Motor neuron (in vitro differentiated cells): ENCODE measurements at regions not wholly inside any gene's neighbourhood (a gene's known extent, or its start where the extent isn't known, plus 50 kb on each side); places are given as distances from the start of the nearest gene placed in this dataset.
A peak's percentile ranks its signal among the peaks of the same experiment; 100 is the strongest.

Experiments used
- ATAC-seq, 8 experiments: fragments of 200-7000 bp; cut with Tn5 transposase; replicated peaks in 6 of 8; 2 replicates each; pipeline ENCODE4 v1.8.0; 2021; ENCODE audit warnings: mild to moderate bottlenecking in 8 of 8, moderate library complexity in 8 of 8
- H3K27ac ChIP-seq, 2 donors: fragments of 250-450 bp; sonication (Bioruptor Pico); 2 replicates each; pipeline ENCODE4 v1.9.0; 2021; ENCODE audit warnings: antibody characterized with exemption in 2 of 2, mild to moderate bottlenecking in 2 of 2, moderate library complexity in 1 of 2
- H3K4me1 ChIP-seq, 2 donors: fragments of 250-450 bp; sonication (Bioruptor Pico); replicated peaks in 1 of 2; 2 replicates each; pipeline ENCODE4 v1.6.1; 2021; ENCODE audit warnings: antibody characterized with exemption in 2 of 2, mild to moderate bottlenecking in 2 of 2, moderate library complexity in 1 of 2
- H3K4me3 ChIP-seq, 5 donors: fragments of 250-450 bp; sonication (Bioruptor Pico); 2 replicates each; pipeline ENCODE4 v1.9.0; 2021; ENCODE audit warnings: antibody characterized with exemption in 5 of 5, mild to moderate bottlenecking in 5 of 5, moderate library complexity in 4 of 5
- WGBS, 10 experiments: fragments of 450-650 bp; shearing (Covaris generic); methylation state at CpG; one replicate each; pipeline ENCODE4 v1.0.0; 2022; 5-methylcytosine and 5-hydroxymethylcytosine counted together
- in situ Hi-C, 9 experiments: fragments of 400-800 bp; cut with MboI; loops; one replicate each; pipeline ENCODE4 v1.15.0; 2021; ENCODE audit warnings: low sequenced_read_pairs in 9 of 9, low pct_unique_long_range_greater_than_20kb in 2 of 9; ENCODE audit not compliant: unreplicated experiment in 9 of 9

GRCh38 chr1:198809247-198809646 is 170.4 kb downstream of the PTPRC start:
- Histone ChIP-seq H3K4me1 (peaks cover 0 to 2% of the 10 kb centered on the region in 2 donors), H3K4me3 (no peak overlapping the region), H3K27ac (no peak overlapping the region)
- in situ Hi-C loops: no loop called here
- peak in 1 of 8 experiments; percentile 61 for ATAC-seq
- WGBS, 10 experiments: 20 to 100% (median 79%) methylated on average over 1 of the region's 1 CpG; no CpG with 5 or more reads in 2 of the 10 experiments

DNA sequence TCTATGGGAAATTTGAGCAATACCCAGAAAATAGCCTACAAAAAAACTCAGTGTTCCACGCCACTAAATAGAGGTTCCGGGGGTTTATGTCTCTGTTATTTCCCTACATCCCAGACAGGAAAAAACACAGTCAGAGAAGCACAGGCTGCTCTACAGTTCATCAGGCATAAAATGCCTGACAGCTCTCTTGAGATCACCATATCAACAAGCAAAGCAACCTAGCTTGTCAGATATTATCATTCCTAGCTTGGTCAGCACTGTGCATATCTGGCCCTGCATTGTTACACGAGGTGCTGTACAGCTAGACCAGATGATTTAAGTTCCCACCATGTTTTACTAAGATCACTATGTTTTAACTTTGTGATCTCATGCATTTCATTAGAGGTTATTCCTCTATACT is 172.6 kb downstream of the PTPRC start:
- no peak overlapping the region for H3K4me3 ChIP-seq
- 20 to 79% (median 67%) methylated on average over 1 to 3 of the region's 3 CpGs for WGBS, 10 experiments
- ATAC-seq: peak in 6 of 8 experiments; percentile 28 to 94 (median 52)
- no peak overlapping the region for H3K27ac ChIP-seq
- H3K4me1 ChIP-seq: peaks cover 0 to 2% of the 10 kb centered on the region in 2 donors
- in situ Hi-C loops: no loop called here

DNA sequence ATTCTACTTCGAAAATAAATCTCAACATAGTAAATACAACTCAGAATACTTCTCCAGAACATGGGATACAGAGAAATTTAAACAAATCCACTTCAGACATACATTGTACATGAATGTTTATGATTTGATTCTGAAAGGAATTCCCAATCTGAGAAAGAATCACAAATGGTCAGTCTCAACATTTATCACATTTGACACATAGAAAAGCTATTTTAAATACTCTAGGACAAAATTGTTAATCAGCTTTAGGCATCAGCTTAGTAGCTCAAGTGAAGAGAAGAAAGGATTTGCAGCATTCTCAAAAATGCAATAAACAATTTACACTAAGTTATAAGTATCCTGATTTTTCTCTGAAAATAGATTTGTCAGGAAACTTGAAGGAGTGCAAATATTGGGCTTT is 184.8 kb downstream of the PTPRC start:
- H3K4me1 ChIP-seq: no peaks in the 10 kb centered on the region
- in situ Hi-C loops: no loop called here
- no peak overlapping the region for H3K27ac ChIP-seq
- 0 to 76% (median 45%) methylated on average over 1 of the region's 1 CpG; no CpG with 5 or more reads in 1 of the 10 experiments for WGBS, 10 experiments
- no peak for ATAC-seq
- no peak overlapping the region for H3K4me3 ChIP-seq

DNA sequence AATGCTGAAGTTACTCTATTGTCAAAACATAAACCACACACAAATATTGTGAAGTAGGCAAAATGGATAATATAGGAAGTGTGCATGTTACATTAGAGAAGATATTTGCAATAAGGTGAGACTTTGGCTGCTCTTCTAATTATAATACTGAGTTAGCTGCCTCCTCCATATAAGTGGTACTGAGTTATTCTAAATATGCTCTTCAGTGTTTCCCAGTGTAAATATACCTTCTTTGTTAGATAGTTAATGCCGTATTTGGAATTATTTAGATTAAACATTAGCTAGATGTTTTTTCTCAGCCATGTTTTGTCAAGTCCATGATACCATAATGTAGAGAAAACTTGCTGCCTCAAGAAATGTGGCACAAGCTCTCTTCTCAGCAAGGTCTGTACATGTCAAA is 186.4 kb downstream of the PTPRC start:
- WGBS, 10 experiments: 71 to 100% (median 89%) methylated on average over 1 of the region's 1 CpG; no CpG with 5 or more reads in 2 of the 10 experiments
- Histone ChIP-seq H3K4me3 (no peak overlapping the region), H3K4me1 (no peaks in the 10 kb centered on the region), H3K27ac (no peak overlapping the region)
- in situ Hi-C loops: no loop called here
- ATAC-seq: no peak

DNA sequence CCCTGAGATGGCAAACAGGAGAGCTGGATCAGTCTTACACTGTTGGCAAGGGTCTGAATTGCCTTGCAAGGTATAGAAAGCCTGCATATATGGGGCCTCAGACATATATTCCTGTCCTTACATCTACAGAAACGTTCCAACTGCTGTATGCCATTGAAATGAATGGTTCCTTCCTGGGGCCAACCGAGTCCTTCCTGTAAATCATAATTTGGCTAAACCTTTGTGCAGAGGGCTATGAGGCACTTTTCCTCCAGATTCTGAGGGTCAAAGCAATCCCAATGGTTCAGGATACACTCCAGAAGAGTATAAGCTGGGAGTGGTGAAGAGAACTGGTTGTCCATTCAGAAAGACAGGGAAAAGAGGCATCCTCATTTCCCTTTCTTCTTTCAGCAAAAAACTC is 190.5 kb downstream of the PTPRC start:
- Histone ChIP-seq H3K27ac (no peak overlapping the region), H3K4me3 (no peak overlapping the region), H3K4me1 (no peaks in the 10 kb centered on the region)
- in situ Hi-C loops: no loop called here
- no peak for ATAC-seq
- WGBS, 10 experiments: 29 to 94% (median 83%) methylated on average over 1 to 2 of the region's 2 CpGs; no CpG with 5 or more reads in 5 of the 10 experiments

- no peak overlapping the region for H3K27ac ChIP-seq
- no peak overlapping the region for H3K4me3 ChIP-seq
- no peaks in the 10 kb centered on the region for H3K4me1 ChIP-seq
- 60 to 100% (median 81%) methylated on average over 1 of the region's 1 CpG; no CpG with 5 or more reads in 4 of the 10 experiments for WGBS, 10 experiments
- in situ Hi-C loops: no loop called here
- ATAC-seq: peak in 4 of 8 experiments; percentile 41 to 74 (median 50)
These were observed 191.1 kb downstream of the PTPRC start for GRCh38 chr1:198829944-198830343.

- H3K27ac ChIP-seq: no peak overlapping the region
- 71 to 100% (median 92%) methylated on average over 1 to 6 of the region's 6 CpGs; no CpG with 5 or more reads in 4 of the 10 experiments for WGBS, 10 experiments
- no peak overlapping the region for H3K4me3 ChIP-seq
- in situ Hi-C loops: no loop called here
- no peaks in the 10 kb centered on the region for H3K4me1 ChIP-seq
- peak in 3 of 8 experiments; percentile 16 to 43 (median 26) for ATAC-seq
These were observed 191.6 kb downstream of the PTPRC start for GRCh38 chr1:198830412-198830811.

DNA sequence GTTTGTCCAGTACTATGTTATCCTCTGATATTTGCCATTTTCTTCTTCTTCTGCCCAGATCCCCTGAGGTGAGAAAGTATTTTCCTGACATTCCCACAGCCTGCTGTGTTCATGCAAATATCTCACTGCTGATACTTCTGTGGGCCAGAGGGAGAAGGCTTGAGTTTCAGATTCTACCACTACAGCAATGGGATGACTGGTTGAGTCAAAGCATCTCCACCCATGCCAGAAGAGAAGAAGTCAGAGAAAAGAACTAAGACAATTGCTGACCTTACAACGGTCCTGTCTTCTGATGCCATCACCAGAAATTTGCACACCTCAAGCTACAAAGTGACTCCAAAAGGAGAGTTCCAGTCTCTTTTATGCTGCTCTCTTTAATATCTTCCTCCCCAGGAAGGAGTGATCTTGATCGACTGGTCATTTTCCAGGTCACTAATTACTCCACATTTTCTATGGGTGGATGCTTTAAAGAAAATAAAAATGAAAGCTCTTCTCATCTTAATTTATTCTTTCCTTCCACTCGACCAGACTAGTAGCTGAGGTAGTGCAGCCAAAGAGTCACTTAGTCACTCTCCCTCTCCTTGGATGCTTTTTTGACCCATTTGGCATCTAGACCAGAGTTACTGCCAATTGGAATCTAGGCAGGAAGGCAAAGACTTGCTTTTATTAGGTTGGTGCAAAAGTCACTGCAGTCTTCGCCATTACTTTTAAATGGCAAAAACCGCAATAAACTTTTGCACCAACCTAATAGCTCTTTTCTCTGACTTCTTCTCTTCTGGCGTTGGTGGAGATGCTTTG is 195.1 kb downstream of the PTPRC start:
- ATAC-seq: peak in 1 of 8 experiments; percentile 49
- in situ Hi-C loops: no loop called here
- Histone ChIP-seq H3K27ac (no peak overlapping the region), H3K4me3 (no peak overlapping the region), H3K4me1 (no peaks in the 10 kb centered on the region)
- 20 to 96% (median 80%) methylated on average over 1 to 6 of the region's 6 CpGs for WGBS, 10 experiments

DNA sequence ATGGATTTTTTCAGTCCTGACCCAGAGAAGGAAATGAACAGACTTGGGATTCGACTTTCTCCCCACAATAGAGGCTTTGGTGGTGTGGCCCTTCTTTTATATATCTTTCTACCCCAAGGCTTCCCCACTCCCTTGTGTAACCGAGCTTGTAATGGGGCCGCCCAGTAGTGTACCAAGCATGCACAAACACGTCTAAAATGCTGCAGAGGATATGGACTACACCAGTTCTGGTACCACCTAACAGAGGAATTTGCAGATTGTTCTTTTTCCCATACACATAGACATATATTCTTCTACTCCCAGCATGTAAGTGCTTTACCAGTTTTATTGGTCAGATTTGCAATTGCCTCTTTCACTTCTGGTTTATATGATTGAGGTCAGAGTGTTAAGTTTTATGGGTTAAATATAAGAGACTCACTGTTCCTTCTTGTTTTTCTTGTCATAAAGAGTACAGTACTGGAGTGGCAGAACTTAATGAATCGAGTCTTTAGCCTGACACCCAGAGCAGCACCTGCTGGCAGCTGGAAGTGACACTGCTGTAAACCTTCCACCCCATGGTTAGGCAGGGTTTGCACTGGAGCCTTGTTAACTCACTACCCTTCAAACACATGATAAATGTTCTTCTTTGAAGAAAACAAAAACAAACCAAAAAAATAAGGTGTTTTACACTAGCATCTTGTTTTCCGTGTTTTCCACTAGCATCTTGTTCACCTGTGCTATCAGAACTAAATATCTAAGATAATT is 198.6 kb downstream of the PTPRC start:
- in situ Hi-C loops: no loop called here
- ATAC-seq: peak in 3 of 8 experiments; percentile 79 to 91 (median 84)
- 56 to 100% (median 71%) methylated on average over 2 to 6 of the region's 6 CpGs for WGBS, 10 experiments
- H3K27ac ChIP-seq: no peak overlapping the region
- no peak overlapping the region for H3K4me3 ChIP-seq
- no peaks in the 10 kb centered on the region for H3K4me1 ChIP-seq

- in situ Hi-C loops: no loop called here
- no peaks in the 10 kb centered on the region for H3K4me1 ChIP-seq
- H3K4me3 ChIP-seq: no peak overlapping the region
- WGBS, 10 experiments: 55 to 100% (median 92%) methylated on average over 1 to 2 of the region's 2 CpGs
- H3K27ac ChIP-seq: no peak overlapping the region
- peak in 1 of 8 experiments; percentile 52 for ATAC-seq
These were observed 199.1 kb downstream of the PTPRC start for GRCh38 chr1:198838022-198838342.

GRCh38 chr1:198841477-198841876 is 202.6 kb downstream of the PTPRC start:
- Histone ChIP-seq H3K4me3 (no peak overlapping the region), H3K27ac (no peak overlapping the region), H3K4me1 (no peaks in the 10 kb centered on the region)
- in situ Hi-C loops: no loop called here
- whole genome bisulfite sequencing, 10 experiments: 86 to 100% (median 98%) methylated on average over 1 to 3 of the region's 3 CpGs; no CpG with 5 or more reads in 3 of the 10 experiments
- no peak for ATAC-seq

GRCh38 chr1:198842686-198843085 is 203.8 kb downstream of the PTPRC start:
- ATAC-seq: no peak
- in situ Hi-C loops: no loop called here
- no peak overlapping the region for H3K4me3 ChIP-seq
- no peaks in the 10 kb centered on the region for H3K4me1 ChIP-seq
- no peak overlapping the region for H3K27ac ChIP-seq
- WGBS, 10 experiments: 80 to 100% (median 100%) methylated on average over 1 to 2 of the region's 2 CpGs; no CpG with 5 or more reads in 3 of the 10 experiments

DNA sequence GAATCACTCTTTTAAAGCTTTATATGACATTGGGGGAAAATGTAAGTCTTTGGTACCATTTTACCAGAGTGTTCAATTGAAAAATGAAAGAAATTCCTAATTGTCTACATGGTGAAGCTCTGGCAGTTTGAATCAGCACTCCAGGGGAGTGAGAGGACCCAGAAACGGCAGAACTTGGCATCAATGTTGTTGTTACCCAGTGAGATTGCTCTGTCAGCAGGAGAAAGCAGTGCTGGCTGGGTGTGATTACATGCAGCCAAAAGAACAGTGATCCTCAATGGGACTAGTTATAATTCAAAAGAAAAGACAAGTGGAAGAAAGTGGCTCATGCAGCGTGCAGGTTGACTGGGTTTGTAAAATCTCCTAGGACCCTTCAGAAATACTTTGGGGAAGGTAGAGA is 206.4 kb downstream of the PTPRC start:
- WGBS, 10 experiments: 0 to 100% (median 80%) methylated on average over 1 to 2 of the region's 2 CpGs; no CpG with 5 or more reads in 3 of the 10 experiments
- no peak overlapping the region for H3K27ac ChIP-seq
- no peak for ATAC-seq
- in situ Hi-C loops: no loop called here
- H3K4me1 ChIP-seq: no peaks in the 10 kb centered on the region
- no peak overlapping the region for H3K4me3 ChIP-seq
